Uterus (tissue), 3 donors: ENCODE measurements at regions not wholly inside any gene's neighbourhood (a gene's known extent, or its start where the extent isn't known, plus 50 kb on each side); places are given as distances from the start of the nearest gene placed in this dataset.

ENCODE experiments used
- DNase-seq, 2 donors: peaks; one replicate each; pipeline ENCODE4 v3.0.0-alpha.2; 2019 to 2020
- H3K27ac ChIP-seq, 2 donors: fragments of 200-600 bp; sonication (generic); 1 replicate in 1 of 2; 2 replicates in 1 of 2; pipeline ENCODE4 v1.5.1; 2016 to 2018
- H3K27me3 ChIP-seq, 2 donors: fragments of 200-600 bp; sonication (generic); one replicate each; pipeline ENCODE4 v1.5.1; 2018 to 2019; ENCODE audit warnings: control low read depth in 1 of 2
- H3K36me3 ChIP-seq, 2 donors: fragments of 200-600 bp; sonication (generic); one replicate each; pipeline ENCODE4 v1.5.1; 2019; ENCODE audit warnings: control low read depth in 1 of 2
- H3K4me1 ChIP-seq, 2 donors: fragments of 200-600 bp; sonication (generic); one replicate each; pipeline ENCODE4 v1.5.1; 2018 to 2019; ENCODE audit warnings: control low read depth in 1 of 2
- H3K4me3 ChIP-seq, 2 donors: fragments of 200-600 bp; sonication (generic); 1 replicate in 1 of 2; 2 replicates in 1 of 2; pipeline ENCODE4 v1.5.1; 2018 to 2019; ENCODE audit warnings: mild to moderate bottlenecking in 1 of 2
- H3K9me3 ChIP-seq, 2 donors: fragments of 200-600 bp; sonication (generic); one replicate each; pipeline ENCODE4 v1.5.1; 2019; ENCODE audit warnings: control low read depth in 1 of 2
- CTCF ChIP-seq, 4 experiments: fragments of 200-600 bp in 2 of 4; fragments of 450-650 bp in 2 of 4; sonication (generic) in 2 of 4; IDR thresholded peaks; one replicate each; pipeline ENCODE4 v1.5.1; 2016 to 2019; ENCODE audit warnings: antibody characterized with exemption in 4 of 4, mild to moderate bottlenecking in 2 of 4, moderate library complexity in 1 of 4
- POLR2A ChIP-seq, 2 donors: fragments of 450-650 bp; IDR thresholded peaks; one replicate each; pipeline ENCODE4 v1.6.1; 2016; ENCODE audit warnings: antibody characterized with exemption in 2 of 2, mild to moderate bottlenecking in 1 of 2, moderate library complexity in 1 of 2
- intact Hi-C: fragments of 100-400 bp; cut with DNase I; formaldehyde crosslinking; loops from one replicate; pipeline ENCODE4 v1.15.1; 2023; ENCODE audit warnings: low total_unique reads
- donor health status: DM: yes; HTN: yes; CAD: no.

DNA sequence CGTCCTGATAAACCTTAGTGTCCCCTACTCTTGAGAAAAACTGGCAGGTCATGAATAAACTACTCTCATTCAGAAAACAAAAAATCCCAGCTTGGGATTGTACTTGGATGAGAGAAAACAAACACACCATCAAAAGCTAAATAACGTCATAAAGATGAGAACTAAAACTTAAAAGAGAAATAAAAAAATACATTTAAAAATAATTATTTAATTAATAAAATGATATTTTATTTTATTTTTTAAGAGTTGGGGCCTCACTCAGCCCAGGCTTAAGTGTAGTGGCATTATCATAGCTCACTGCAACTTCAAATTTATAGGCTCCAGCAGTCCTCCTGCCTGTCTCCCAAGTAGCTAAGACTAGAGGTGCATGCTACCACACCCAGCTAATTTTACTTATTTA lies 125.4 kb upstream of the CA10 start:
- Histone ChIP-seq H3K9me3 (no peaks in the 10 kb centered on the region), H3K4me3 (no peak overlapping the region), H3K27me3 (no peaks in the 10 kb centered on the region), H3K36me3 (no peaks in the 10 kb centered on the region), H3K27ac (no peak overlapping the region), H3K4me1 (no peaks in the 10 kb centered on the region)
- no peak for DNase-seq
- TF ChIP-seq POLR2A (IDR thresholded peaks at IDR 0.05) (no peak), CTCF (IDR thresholded peaks at IDR 0.05) (no peak)
- intact Hi-C loops, result no loop called here

DNA sequence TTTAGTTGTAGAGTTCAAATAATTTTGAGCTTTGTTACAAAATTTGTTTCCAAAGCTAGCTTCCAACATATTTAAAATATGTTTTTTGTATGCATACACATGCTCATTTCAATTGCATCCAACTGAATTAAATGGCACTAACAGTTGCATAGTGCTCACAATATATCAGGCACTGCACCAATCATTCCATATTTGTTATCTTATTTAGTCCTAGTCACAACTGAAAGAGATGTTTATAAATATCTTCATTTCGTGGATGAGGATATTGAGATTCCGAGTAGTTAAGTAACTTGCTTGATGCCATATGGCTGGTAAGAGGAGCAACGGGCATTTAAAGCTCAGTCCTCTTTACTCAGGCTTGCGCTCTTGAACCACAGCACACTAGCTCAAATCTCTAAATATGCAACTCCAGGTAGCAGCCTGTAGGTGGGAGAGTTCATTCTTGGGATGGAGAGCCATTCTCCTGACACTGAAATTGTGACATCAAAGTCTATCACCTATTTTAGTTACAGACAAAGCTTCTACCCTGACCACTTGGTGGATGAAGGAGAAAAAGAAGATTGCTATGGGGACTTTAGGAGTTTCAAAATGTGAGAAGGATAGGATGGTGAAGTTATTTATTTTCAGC lies 118.0 kb upstream of the CA10 start:
- Histone ChIP-seq H3K4me1 (no peaks in the 10 kb centered on the region), H3K27ac (no peak overlapping the region), H3K27me3 (no peaks in the 10 kb centered on the region), H3K4me3 (no peak overlapping the region), H3K9me3 (no peaks in the 10 kb centered on the region), H3K36me3 (no peaks in the 10 kb centered on the region)
- intact Hi-C loops, result no loop called here
- no peak for TF ChIP-seq POLR2A (IDR thresholded peaks at IDR 0.05)
- TF ChIP-seq CTCF (IDR thresholded peaks at IDR 0.05), result no peak
- DNase-seq, result no peak

DNA sequence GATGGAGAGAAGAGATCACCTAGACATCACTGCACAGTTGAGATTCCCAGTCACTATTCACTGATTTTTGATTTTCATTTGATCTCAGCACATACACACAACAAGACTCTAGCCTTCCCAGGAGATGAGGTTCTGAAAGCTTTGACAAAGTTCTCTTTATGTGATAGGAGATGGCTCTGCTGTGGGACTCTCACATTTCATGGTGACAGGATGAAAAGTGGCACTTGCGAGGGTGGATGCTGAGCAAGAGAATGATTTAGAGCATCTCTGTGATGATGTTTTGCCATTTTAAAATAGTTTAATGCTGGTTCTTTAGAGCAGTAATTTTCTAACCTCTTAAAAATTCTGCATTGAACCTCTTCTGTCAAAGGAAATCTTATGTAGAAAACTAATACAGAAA lies 113.3 kb upstream of the CA10 start:
- TF ChIP-seq CTCF (IDR thresholded peaks at IDR 0.05) (no peak), POLR2A (IDR thresholded peaks at IDR 0.05) (no peak)
- Histone ChIP-seq H3K4me1 (no peaks in the 10 kb centered on the region), H3K4me3 (no peak overlapping the region), H3K36me3 (no peaks in the 10 kb centered on the region), H3K27ac (no peak overlapping the region), H3K27me3 (no peaks in the 10 kb centered on the region), H3K9me3 (no peaks in the 10 kb centered on the region)
- DNase-seq, result no peak
- intact Hi-C loops, result no loop called here

- Histone ChIP-seq H3K4me1 (no peaks in the 10 kb centered on the region), H3K36me3 (no peaks in the 10 kb centered on the region), H3K4me3 (no peak overlapping the region), H3K27ac (no peak overlapping the region), H3K27me3 (no peaks in the 10 kb centered on the region), H3K9me3 (no peaks in the 10 kb centered on the region)
- DNase-seq, result no peak
- TF ChIP-seq CTCF (IDR thresholded peaks at IDR 0.05) (no peak), POLR2A (IDR thresholded peaks at IDR 0.05) (no peak)
- intact Hi-C loops, result no loop called here
Measured at GRCh38 chr17:52255347-52255746, 96.8 kb upstream of the CA10 start.

GRCh38 chr17:52244689-52245088 lies 86.2 kb upstream of the CA10 start:
- Histone ChIP-seq H3K27ac (no peak overlapping the region), H3K36me3 (no peaks in the 10 kb centered on the region), H3K4me1 (no peaks in the 10 kb centered on the region), H3K4me3 (no peak overlapping the region), H3K9me3 (no peaks in the 10 kb centered on the region), H3K27me3 (no peaks in the 10 kb centered on the region)
- DNase-seq, result no peak
- TF ChIP-seq CTCF (IDR thresholded peaks at IDR 0.05) (no peak), POLR2A (IDR thresholded peaks at IDR 0.05) (no peak)
- intact Hi-C loops, result no loop called here
